ENCODE measurements at regions not wholly inside any gene's neighbourhood (a gene's known extent, or its start where the extent isn't known, plus 50 kb on each side); places are given as distances from the start of the nearest gene placed in this dataset.
A peak's percentile ranks its signal among the peaks of the same experiment; 100 is the strongest.

DNA sequence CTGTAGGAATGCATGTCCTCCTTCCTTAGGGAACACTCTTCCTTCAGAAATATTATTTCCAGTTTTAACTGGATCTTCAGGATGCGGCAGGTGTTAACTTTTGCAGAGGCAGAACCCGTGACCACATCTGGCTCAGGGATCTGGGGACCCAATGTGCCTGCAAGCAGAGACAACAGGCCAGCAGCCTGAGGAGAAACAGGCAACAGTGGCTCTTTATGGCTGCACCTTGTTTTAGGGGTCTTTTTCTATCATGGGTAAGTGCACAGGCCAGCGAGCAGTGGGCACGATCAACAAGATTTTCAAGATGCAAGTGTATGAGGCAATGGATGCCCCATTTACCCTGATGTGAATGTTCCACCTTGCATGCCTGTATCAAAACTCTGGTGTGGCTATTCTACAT, 497.5 kb upstream of the KLF6 start:
- H3K27me3 ChIP-seq = no peaks in the 10 kb centered on the region
- intact Hi-C loops (cut with DNase I) = no loop called here
- ATAC-seq (no peak), DNase-seq (no peak)
- H3K36me3 ChIP-seq = no peaks in the 10 kb centered on the region
- H3K4me3 ChIP-seq = no peak overlapping the region
- TF ChIP-seq CTCF (IDR thresholded peaks at IDR 0.05) = no peak
- H3K9me3 ChIP-seq = no peaks in the 10 kb centered on the region
- H3K27ac ChIP-seq = no peak overlapping the region
- peaks cover 7 to 11% of the 10 kb centered on the region in 2 donors for H3K4me1 ChIP-seq

DNA sequence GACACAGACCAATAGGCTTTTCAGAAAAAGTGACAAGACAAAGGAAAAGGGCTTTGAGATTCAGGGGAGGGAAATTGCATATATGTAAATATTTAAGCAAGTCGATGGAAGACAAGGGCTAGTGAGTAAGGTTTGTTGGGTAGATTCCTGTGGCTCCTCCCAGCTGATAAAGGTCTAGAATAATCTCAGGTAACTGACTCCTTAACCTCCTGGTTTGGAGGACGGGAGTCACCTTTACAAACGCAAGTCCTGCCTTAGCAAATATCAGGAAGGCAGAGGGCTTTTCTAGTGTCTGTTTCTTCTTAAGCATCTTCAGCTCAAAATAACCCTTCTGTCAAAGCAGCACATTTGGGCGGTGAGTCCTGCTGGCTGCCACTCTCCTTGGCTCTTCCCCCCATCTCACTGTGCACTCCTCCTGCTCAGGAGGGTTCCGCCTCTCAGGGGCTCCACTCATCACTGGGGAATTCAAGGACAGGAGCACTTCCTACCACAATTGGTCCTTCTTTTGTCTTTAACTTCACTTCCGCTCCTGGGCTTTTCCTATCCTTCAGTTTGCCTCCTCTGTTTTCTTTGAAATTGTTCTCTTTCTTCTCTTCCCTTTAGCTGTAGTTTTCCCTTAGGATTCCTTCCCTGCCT, 496.3 kb upstream of the KLF6 start:
- peak overlapping the region; percentile 26 to 62 for H3K27ac ChIP-seq

GRCh38 chr10:4280461-4281189, 495.6 kb upstream of the KLF6 start:
- DNase-seq (no peak), ATAC-seq (peak; percentile 38)
- no peaks in the 10 kb centered on the region for H3K27me3 ChIP-seq
- H3K36me3 ChIP-seq = no peaks in the 10 kb centered on the region
- H3K4me1 ChIP-seq = peaks cover 7 to 11% of the 10 kb centered on the region in 2 donors
- no peaks in the 10 kb centered on the region for H3K9me3 ChIP-seq
- no peak overlapping the region for H3K4me3 ChIP-seq
- TF ChIP-seq CTCF (IDR thresholded peaks at IDR 0.05) = no peak
- intact Hi-C loops (cut with DNase I) = no loop called here
- peak overlapping the region; percentile 26 to 62 for H3K27ac ChIP-seq

More for the DNA sequence above, 496.3 kb upstream of the KLF6 start:
- Histone ChIP-seq H3K27me3 (no peaks in the 10 kb centered on the region), H3K4me3 (no peak overlapping the region), H3K4me1 (peaks cover 7 to 11% of the 10 kb centered on the region in 2 donors), H3K9me3 (no peaks in the 10 kb centered on the region), H3K36me3 (no peaks in the 10 kb centered on the region)
- ATAC-seq = no peak
- intact Hi-C loops (cut with DNase I) = no loop called here
- no peak for DNase-seq
- no peak for TF ChIP-seq CTCF (IDR thresholded peaks at IDR 0.05)

- Histone ChIP-seq H3K4me3 (no peak overlapping the region), H3K9me3 (no peaks in the 10 kb centered on the region), H3K4me1 (peaks cover 7 to 11% of the 10 kb centered on the region in 2 donors), H3K36me3 (no peaks in the 10 kb centered on the region), H3K27me3 (no peaks in the 10 kb centered on the region), H3K27ac (peak overlapping the region; percentile 9 to 62)
- no peak for TF ChIP-seq CTCF (IDR thresholded peaks at IDR 0.05)
- peak; percentile 11 for ATAC-seq
- DNase-seq = no peak
- intact Hi-C loops (cut with DNase I) = no loop called here
These were observed 494.6 kb upstream of the KLF6 start for GRCh38 chr10:4279655-4280054.

GRCh38 chr10:4278186-4278585, 493.2 kb upstream of the KLF6 start:
- H3K27me3 ChIP-seq = no peaks in the 10 kb centered on the region
- no peaks in the 10 kb centered on the region for H3K9me3 ChIP-seq
- H3K27ac ChIP-seq = peak overlapping the region in 1 of 2 donors; percentile 10
- H3K4me3 ChIP-seq = no peak overlapping the region
- TF ChIP-seq CTCF (IDR thresholded peaks at IDR 0.05) = no peak
- peaks cover 7 to 11% of the 10 kb centered on the region in 2 donors for H3K4me1 ChIP-seq
- DNase-seq = peak in 2 of 4 donors; percentile 90 to 93
- intact Hi-C loops (cut with DNase I) = no loop called here
- H3K36me3 ChIP-seq = no peaks in the 10 kb centered on the region
- ATAC-seq = no peak

Data from left lung (tissue), 4 donors.